Omental fat pad (tissue), 3 donors: ENCODE measurements at regions not wholly inside any gene's neighbourhood (a gene's known extent, or its start where the extent isn't known, plus 50 kb on each side); places are given as distances from the start of the nearest gene placed in this dataset.

Experiments
- ATAC-seq: fragments of 150-250 bp; one replicate; pipeline ENCODE4 v1.9.1; 2016; ENCODE audit warnings: mild to moderate bottlenecking, moderate library complexity; ENCODE audit not compliant: low FRiP score
- DNase-seq: peaks from one replicate; pipeline ENCODE4 v3.0.0-alpha.2; 2019; ENCODE audit warnings: low spot score
- CTCF ChIP-seq, 3 donors: fragments of 450-650 bp; IDR thresholded peaks; one replicate each; pipeline ENCODE4 v1.5.1; 2016 to 2017; ENCODE audit warnings: antibody characterized with exemption in 3 of 3, mild to moderate bottlenecking in 3 of 3, moderate library complexity in 2 of 3

- no peak for TF ChIP-seq CTCF (IDR thresholded peaks at IDR 0.05)
- ATAC-seq (no peak), DNase-seq (no peak)
Observed at GRCh38 chr5:167230414-167230813, 1061.0 kb upstream of the WWC1 start.

- ATAC-seq (no peak), DNase-seq (no peak)
- TF ChIP-seq CTCF (IDR thresholded peaks at IDR 0.05), result no peak
Observed at GRCh38 chr5:167232675-167233311, 1058.7 kb upstream of the WWC1 start.

GRCh38 chr5:167233507-167234220 is 1057.8 kb upstream of the WWC1 start:
- ATAC-seq (no peak), DNase-seq (no peak)
- no peak for TF ChIP-seq CTCF (IDR thresholded peaks at IDR 0.05)

- no peak for ATAC-seq
- no peak for TF ChIP-seq CTCF (IDR thresholded peaks at IDR 0.05)
- no peak for DNase-seq
Observed at GRCh38 chr5:167241436-167242067, 1049.9 kb upstream of the WWC1 start.

- ATAC-seq (no peak), DNase-seq (no peak)
- no peak for TF ChIP-seq CTCF (IDR thresholded peaks at IDR 0.05)
Observed at GRCh38 chr5:167242701-167243100, 1048.7 kb upstream of the WWC1 start.

GRCh38 chr5:167243463-167243862 is 1048.0 kb upstream of the WWC1 start:
- DNase-seq (no peak), ATAC-seq (no peak)
- no peak for TF ChIP-seq CTCF (IDR thresholded peaks at IDR 0.05)
